Sigmoid colon (tissue), 4 donors: ENCODE measurements at regions not wholly inside any gene's neighbourhood (a gene's known extent, or its start where the extent isn't known, plus 50 kb on each side); places are given as distances from the start of the nearest gene placed in this dataset.

Experiments used
- EP300 ChIP-seq, 4 donors: sonication (generic); formaldehyde crosslinking; IDR thresholded peaks; one replicate each; pipeline ENCODE4 v1.6.1; 2017; ENCODE audit warnings: antibody characterized with exemption in 4 of 4
- POLR2A ChIP-seq, 2 donors: fragments of 450-650 bp; IDR thresholded peaks; one replicate each; pipeline ENCODE4 v1.6.1; 2016; ENCODE audit warnings: antibody characterized with exemption in 2 of 2, mild to moderate bottlenecking in 2 of 2, moderate library complexity in 2 of 2
- TF ChIP-seq, protein P1 (sequence below), 4 experiments: fragments of 450-650 bp in 3 of 4; fragments of 200-600 bp in 1 of 4; IDR thresholded peaks; one replicate each; pipeline ENCODE4 v1.5.1; 2016 to 2019; ENCODE audit warnings: antibody characterized with exemption in 4 of 4, mild to moderate bottlenecking in 3 of 4, moderate library complexity in 2 of 4

DNA sequence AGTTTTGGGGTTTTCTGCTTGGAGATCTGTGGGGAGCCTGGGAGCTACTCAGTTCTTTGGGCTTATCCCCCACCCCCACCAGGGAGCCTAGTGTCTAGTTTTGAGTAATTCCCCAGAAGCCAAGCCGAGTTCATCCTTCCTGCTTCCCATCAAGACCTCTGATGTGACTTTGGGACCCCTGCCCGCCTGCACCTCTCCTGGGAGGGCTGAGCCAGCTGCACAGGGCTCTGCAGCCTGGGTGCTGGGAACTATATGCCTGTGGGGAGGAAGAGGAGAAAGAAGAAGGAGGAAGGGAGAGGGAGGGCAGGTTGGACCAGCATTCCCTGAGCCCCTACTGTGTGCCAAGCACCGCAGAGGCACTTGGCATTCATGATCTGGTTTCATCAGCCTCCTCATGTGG is 178.9 kb downstream of the TMEM132E start:
- TF ChIP-seq, protein P1, sequence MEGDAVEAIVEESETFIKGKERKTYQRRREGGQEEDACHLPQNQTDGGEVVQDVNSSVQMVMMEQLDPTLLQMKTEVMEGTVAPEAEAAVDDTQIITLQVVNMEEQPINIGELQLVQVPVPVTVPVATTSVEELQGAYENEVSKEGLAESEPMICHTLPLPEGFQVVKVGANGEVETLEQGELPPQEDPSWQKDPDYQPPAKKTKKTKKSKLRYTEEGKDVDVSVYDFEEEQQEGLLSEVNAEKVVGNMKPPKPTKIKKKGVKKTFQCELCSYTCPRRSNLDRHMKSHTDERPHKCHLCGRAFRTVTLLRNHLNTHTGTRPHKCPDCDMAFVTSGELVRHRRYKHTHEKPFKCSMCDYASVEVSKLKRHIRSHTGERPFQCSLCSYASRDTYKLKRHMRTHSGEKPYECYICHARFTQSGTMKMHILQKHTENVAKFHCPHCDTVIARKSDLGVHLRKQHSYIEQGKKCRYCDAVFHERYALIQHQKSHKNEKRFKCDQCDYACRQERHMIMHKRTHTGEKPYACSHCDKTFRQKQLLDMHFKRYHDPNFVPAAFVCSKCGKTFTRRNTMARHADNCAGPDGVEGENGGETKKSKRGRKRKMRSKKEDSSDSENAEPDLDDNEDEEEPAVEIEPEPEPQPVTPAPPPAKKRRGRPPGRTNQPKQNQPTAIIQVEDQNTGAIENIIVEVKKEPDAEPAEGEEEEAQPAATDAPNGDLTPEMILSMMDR (IDR thresholded peaks at IDR 0.05) = no peak
- no peak for TF ChIP-seq EP300 (IDR thresholded peaks at IDR 0.05)
- no peak for TF ChIP-seq POLR2A (IDR thresholded peaks at IDR 0.05)
